Stimulated activated effector memory CD8-positive, alpha-beta T cell treated with anti-CD3 and anti-CD28 coated beads, Interleukin-12 subunit alpha, Interleukin-12 subunit beta, amount 100 ng/mL, for 72 hours (primary cell): ENCODE measurements at regions not wholly inside any gene's neighbourhood (a gene's known extent, or its start where the extent isn't known, plus 50 kb on each side); places are given as distances from the start of the nearest gene placed in this dataset.

Source experiments
- ATAC-seq: fragments of 150-1000 bp; cut with Tn5 transposase; 2 replicates; pipeline ENCODE4 v1.10.0; 2021
- DNase-seq, 2 donors: peaks; one replicate each; pipeline ENCODE4 v3.0.0; 2021 to 2022; ENCODE audit warnings: low spot score in 2 of 2
- H3K27ac Mint-ChIP-seq: one replicate; pipeline ENCODE4 v1.8.0; 2022; ENCODE audit warnings: mild to moderate bottlenecking, mixed read lengths
- H3K36me3 Mint-ChIP-seq: one replicate; pipeline ENCODE4 v1.8.0; 2022; ENCODE audit warnings: mild to moderate bottlenecking, mixed read lengths
- H3K4me1 Mint-ChIP-seq: one replicate; pipeline ENCODE4 v1.8.0; 2022; ENCODE audit warnings: mixed read lengths
- H3K4me3 Mint-ChIP-seq: one replicate; pipeline ENCODE4 v1.8.0; 2022; ENCODE audit warnings: mild to moderate bottlenecking, mixed read lengths
- H3K9me3 Mint-ChIP-seq: one replicate; pipeline ENCODE4 v1.8.0; 2022; ENCODE audit warnings: mixed read lengths

GRCh38 chr12:97184127-97184773 is 277.2 kb downstream of the NEDD1 start:
- H3K4me3 Mint-ChIP-seq: no peak overlapping the region
- H3K27ac Mint-ChIP-seq: no peak overlapping the region
- no peak for DNase-seq
- no peaks in the 10 kb centered on the region for H3K36me3 Mint-ChIP-seq
- ATAC-seq: no peak
- H3K4me1 Mint-ChIP-seq: no peaks in the 10 kb centered on the region
- no peaks in the 10 kb centered on the region for H3K9me3 Mint-ChIP-seq

DNA sequence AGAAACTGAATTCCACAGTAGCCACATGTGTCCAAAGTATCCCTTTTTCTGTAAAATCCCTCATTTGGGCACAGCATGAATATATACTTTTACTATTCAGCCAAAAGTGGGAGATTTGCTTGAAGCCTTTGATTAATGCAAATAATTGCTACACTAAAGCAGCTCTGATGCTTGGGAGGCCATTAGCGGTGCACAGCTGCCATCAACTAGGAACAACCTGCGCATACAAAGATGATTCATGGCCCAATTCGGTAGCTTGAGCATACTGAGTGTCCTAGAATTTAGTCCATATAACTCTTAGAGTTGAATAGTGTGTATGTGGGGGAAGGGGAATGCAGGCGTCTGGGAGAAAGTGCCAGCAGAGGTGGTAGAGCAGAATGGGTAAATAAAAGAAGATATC is 277.0 kb upstream of the RMST start:
- ATAC-seq (no peak), DNase-seq (no peak)
- no peaks in the 10 kb centered on the region for H3K36me3 Mint-ChIP-seq
- H3K9me3 Mint-ChIP-seq: no peaks in the 10 kb centered on the region
- H3K4me3 Mint-ChIP-seq: no peak overlapping the region
- H3K27ac Mint-ChIP-seq: no peak overlapping the region
- H3K4me1 Mint-ChIP-seq: no peaks in the 10 kb centered on the region

DNA sequence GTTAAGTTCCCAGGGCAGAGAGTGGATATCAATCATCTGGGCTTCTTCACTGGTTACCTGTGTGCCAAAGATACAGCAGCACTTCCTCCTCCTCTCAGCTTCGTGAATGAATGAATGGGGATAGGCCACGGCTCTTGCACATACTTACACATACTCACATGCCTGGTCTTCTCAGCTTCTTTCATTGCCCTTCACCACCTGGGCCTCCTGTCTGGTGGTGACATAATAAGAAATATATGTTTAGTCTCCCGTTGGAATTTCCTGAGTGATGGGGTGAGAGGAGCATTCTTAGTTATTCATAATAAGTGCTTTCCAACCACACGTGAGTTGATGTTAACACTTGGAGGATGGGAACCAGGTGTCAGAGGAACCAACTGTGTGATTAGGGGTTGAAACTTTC is 268.1 kb upstream of the RMST start:
- H3K27ac Mint-ChIP-seq: no peak overlapping the region
- ATAC-seq: no peak
- H3K9me3 Mint-ChIP-seq: peaks cover 2% of the 10 kb centered on the region
- no peak overlapping the region for H3K4me3 Mint-ChIP-seq
- no peak for DNase-seq
- no peaks in the 10 kb centered on the region for H3K4me1 Mint-ChIP-seq
- no peaks in the 10 kb centered on the region for H3K36me3 Mint-ChIP-seq

GRCh38 chr12:97200181-97200580 is 262.4 kb upstream of the RMST start:
- Mint-ChIP-seq H3K4me1 (no peaks in the 10 kb centered on the region), H3K9me3 (peaks cover 3% of the 10 kb centered on the region), H3K36me3 (no peaks in the 10 kb centered on the region), H3K27ac (no peak overlapping the region), H3K4me3 (no peak overlapping the region)
- DNase-seq (no peak), ATAC-seq (no peak)

- peaks cover 3% of the 10 kb centered on the region for H3K9me3 Mint-ChIP-seq
- H3K4me1 Mint-ChIP-seq: no peaks in the 10 kb centered on the region
- H3K27ac Mint-ChIP-seq: no peak overlapping the region
- no peak for DNase-seq
- no peak overlapping the region for H3K4me3 Mint-ChIP-seq
- ATAC-seq: no peak
- H3K36me3 Mint-ChIP-seq: no peaks in the 10 kb centered on the region
Observed at GRCh38 chr12:97203408-97203807, 259.2 kb upstream of the RMST start.

GRCh38 chr12:97209997-97210396 is 252.6 kb upstream of the RMST start:
- Mint-ChIP-seq H3K9me3 (peaks cover 2% of the 10 kb centered on the region), H3K36me3 (no peaks in the 10 kb centered on the region), H3K4me3 (no peak overlapping the region), H3K27ac (no peak overlapping the region), H3K4me1 (no peaks in the 10 kb centered on the region)
- no peak for ATAC-seq
- DNase-seq: no peak

DNA sequence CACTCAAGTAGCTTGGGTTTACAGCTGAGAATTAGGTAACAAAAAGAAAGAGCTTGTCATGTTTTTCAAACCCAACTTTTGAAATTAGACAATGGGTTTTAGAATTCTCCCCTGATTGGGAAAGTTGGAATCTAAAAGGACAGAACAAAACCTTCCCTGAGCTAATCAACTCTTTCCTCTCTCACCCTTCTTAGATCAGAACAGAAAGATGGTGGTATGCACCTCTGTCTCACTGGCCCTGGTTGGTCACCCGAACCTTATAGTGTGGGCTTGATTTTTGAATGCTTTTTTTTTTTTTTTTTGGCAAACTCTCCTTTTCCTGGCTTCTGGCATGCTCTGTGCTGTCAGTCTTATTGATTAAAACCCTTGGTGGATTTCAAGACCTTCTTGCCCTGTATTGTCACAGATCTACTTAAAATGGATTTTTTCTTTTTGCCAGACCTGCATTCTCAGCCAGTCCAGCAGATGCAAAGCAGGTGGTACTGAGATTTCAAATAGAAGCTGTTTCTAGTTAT is 251.1 kb upstream of the RMST start:
- Mint-ChIP-seq H3K36me3 (no peaks in the 10 kb centered on the region), H3K4me1 (no peaks in the 10 kb centered on the region), H3K4me3 (no peak overlapping the region), H3K9me3 (peaks cover 2% of the 10 kb centered on the region), H3K27ac (no peak overlapping the region)
- DNase-seq: no peak
- ATAC-seq: no peak

- no peaks in the 10 kb centered on the region for H3K4me1 Mint-ChIP-seq
- no peak overlapping the region for H3K27ac Mint-ChIP-seq
- DNase-seq: no peak
- H3K36me3 Mint-ChIP-seq: no peaks in the 10 kb centered on the region
- no peaks in the 10 kb centered on the region for H3K9me3 Mint-ChIP-seq
- H3K4me3 Mint-ChIP-seq: no peak overlapping the region
- no peak for ATAC-seq
Observed at GRCh38 chr12:97216848-97217247, 245.8 kb upstream of the RMST start.

- Mint-ChIP-seq H3K4me1 (no peaks in the 10 kb centered on the region), H3K9me3 (no peaks in the 10 kb centered on the region)
- no peak for ATAC-seq
Observed at GRCh38 chr12:97222391-97222790, 240.2 kb upstream of the RMST start.

DNA sequence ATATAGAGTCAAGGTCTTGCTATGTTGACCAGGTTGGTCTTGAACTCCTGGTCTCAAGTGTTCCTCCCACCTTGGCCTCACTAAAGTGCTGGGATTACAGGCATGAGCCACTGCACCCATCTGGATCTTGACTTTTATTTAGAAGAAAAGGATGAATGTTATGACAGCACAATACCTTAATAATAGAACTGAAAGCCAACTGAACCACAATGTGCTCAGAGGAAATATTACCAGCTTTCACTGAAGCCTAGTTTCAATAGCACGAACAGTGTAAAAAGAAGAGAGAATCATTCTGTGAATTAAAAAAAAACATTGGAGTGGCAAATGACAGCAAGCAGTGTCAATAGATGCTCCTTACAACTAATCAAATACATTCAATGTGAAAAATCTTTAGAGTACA is 239.2 kb upstream of the RMST start:
- no peaks in the 10 kb centered on the region for H3K4me1 Mint-ChIP-seq
- no peaks in the 10 kb centered on the region for H3K36me3 Mint-ChIP-seq
- ATAC-seq: no peak
- H3K27ac Mint-ChIP-seq: no peak overlapping the region
- no peak overlapping the region for H3K4me3 Mint-ChIP-seq
- no peak for DNase-seq
- no peaks in the 10 kb centered on the region for H3K9me3 Mint-ChIP-seq

More at GRCh38 chr12:97222391-97222790, 240.2 kb upstream of the RMST start:
- Mint-ChIP-seq H3K4me3 (no peak overlapping the region), H3K27ac (no peak overlapping the region), H3K36me3 (no peaks in the 10 kb centered on the region)
- no peak for DNase-seq

DNA sequence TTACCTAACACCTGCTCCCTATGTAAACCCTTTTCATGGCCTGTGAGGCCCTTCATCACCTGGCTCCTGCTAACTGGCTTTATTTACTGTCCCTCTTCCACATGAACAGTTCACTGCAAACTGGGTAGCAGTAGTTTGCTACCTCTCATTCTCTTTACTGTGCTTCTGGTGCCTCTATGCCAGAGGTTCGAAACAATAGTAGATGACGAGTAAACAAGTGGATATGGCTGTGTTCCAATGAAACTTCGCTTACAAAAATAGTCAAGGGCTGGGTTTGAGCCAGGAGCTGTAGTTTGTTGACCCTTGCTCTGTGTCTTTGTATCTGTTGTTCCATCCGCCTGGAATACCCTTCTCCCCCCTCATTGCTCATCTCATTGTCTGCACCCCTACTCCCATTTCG is 233.6 kb upstream of the RMST start:
- ATAC-seq (no peak), DNase-seq (no peak)
- Mint-ChIP-seq H3K4me3 (no peak overlapping the region), H3K9me3 (peaks cover 3% of the 10 kb centered on the region), H3K36me3 (no peaks in the 10 kb centered on the region), H3K4me1 (no peaks in the 10 kb centered on the region), H3K27ac (no peak overlapping the region)

- DNase-seq: no peak
- H3K9me3 Mint-ChIP-seq: no peaks in the 10 kb centered on the region
- no peak for ATAC-seq
- H3K27ac Mint-ChIP-seq: no peak overlapping the region
- H3K4me1 Mint-ChIP-seq: no peaks in the 10 kb centered on the region
- H3K36me3 Mint-ChIP-seq: no peaks in the 10 kb centered on the region
- H3K4me3 Mint-ChIP-seq: no peak overlapping the region
Observed at GRCh38 chr12:97235102-97235501, 227.5 kb upstream of the RMST start.

- H3K27ac Mint-ChIP-seq: no peak overlapping the region
- no peaks in the 10 kb centered on the region for H3K4me1 Mint-ChIP-seq
- H3K9me3 Mint-ChIP-seq: peaks cover 2% of the 10 kb centered on the region
- DNase-seq: no peak
- no peak for ATAC-seq
- no peak overlapping the region for H3K4me3 Mint-ChIP-seq
- H3K36me3 Mint-ChIP-seq: no peaks in the 10 kb centered on the region
Observed at GRCh38 chr12:97246368-97246767, 216.2 kb upstream of the RMST start.

DNA sequence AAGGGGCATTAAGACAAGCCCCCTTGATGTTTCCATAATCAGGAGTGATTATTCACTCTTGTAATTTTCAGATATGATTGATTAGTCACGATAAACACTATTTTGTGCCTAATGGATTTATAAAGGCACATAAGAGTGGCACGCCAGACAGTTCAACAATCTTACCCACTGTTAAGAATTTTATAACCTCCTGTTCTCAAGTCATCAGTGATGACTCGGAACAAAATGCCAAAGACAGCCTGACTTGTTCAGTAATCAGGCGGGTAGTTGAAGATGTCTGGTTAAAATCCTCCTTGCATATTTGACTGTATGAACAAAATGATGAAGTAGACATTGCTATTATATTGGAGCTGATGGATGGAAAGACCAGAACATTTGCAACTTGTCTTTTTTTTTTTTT is 212.1 kb upstream of the RMST start:
- no peak for ATAC-seq
- H3K4me3 Mint-ChIP-seq: no peak overlapping the region
- H3K27ac Mint-ChIP-seq: no peak overlapping the region

GRCh38 chr12:97257726-97258125 is 204.9 kb upstream of the RMST start:
- H3K9me3 Mint-ChIP-seq: no peaks in the 10 kb centered on the region
- H3K4me3 Mint-ChIP-seq: no peak overlapping the region
- H3K27ac Mint-ChIP-seq: no peak overlapping the region
- no peaks in the 10 kb centered on the region for H3K4me1 Mint-ChIP-seq
- H3K36me3 Mint-ChIP-seq: no peaks in the 10 kb centered on the region
- ATAC-seq: no peak
- no peak for DNase-seq

More for the DNA sequence above, 212.1 kb upstream of the RMST start:
- Mint-ChIP-seq H3K4me1 (no peaks in the 10 kb centered on the region), H3K9me3 (no peaks in the 10 kb centered on the region), H3K36me3 (no peaks in the 10 kb centered on the region)
- DNase-seq: no peak

- no peak for ATAC-seq
- Mint-ChIP-seq H3K9me3 (peaks cover under 1% of the 10 kb centered on the region), H3K36me3 (no peaks in the 10 kb centered on the region), H3K4me3 (no peak overlapping the region), H3K4me1 (no peaks in the 10 kb centered on the region), H3K27ac (no peak overlapping the region)
- no peak for DNase-seq
Observed at GRCh38 chr12:97259098-97259497, 203.5 kb upstream of the RMST start.

DNA sequence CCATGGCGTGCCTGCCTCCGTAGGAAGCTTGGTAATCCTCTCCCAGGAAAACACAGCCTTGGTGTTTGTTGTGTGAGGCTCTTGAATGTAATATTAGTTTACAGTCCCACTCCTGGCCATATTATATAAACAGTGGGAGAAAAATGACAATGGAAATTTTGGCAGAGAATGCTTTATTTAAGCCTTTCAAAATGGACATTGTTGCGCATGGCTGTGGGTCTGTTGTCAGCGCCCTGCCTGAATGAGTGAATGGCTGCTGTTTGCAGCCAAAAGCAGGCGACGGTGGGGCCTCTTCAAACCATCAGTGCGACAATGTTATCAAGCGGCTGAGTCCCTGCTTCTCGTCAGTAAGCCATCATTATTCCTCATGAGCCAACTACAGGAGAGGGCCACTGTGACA is 201.8 kb upstream of the RMST start:
- Mint-ChIP-seq H3K36me3 (no peaks in the 10 kb centered on the region), H3K9me3 (peaks cover 3% of the 10 kb centered on the region), H3K4me3 (no peak overlapping the region), H3K4me1 (no peaks in the 10 kb centered on the region), H3K27ac (no peak overlapping the region)
- DNase-seq (no peak), ATAC-seq (no peak)
